Fibroblast of villous mesenchyme (primary cell): ENCODE measurements at regions not wholly inside any gene's neighbourhood (a gene's known extent, or its start where the extent isn't known, plus 50 kb on each side); places are given as distances from the start of the nearest gene placed in this dataset.
A peak's percentile ranks its signal among the peaks of the same experiment; 100 is the strongest.

ENCODE experiments used
- DNase-seq: peaks from one replicate; pipeline ENCODE4 v3.0.0-alpha.2; 2010; ENCODE audit warnings: low read depth
- H3K4me3 ChIP-seq: 2 replicates; pipeline ENCODE4 v1.5.1; 2011; ENCODE audit warnings: low read depth, mild to moderate bottlenecking, low read length
- CTCF ChIP-seq: IDR thresholded peaks from 2 replicates; pipeline ENCODE4 v1.5.1; 2012; ENCODE audit warnings: low read depth, mild to moderate bottlenecking, low read length; ENCODE audit not compliant: insufficient read depth

GRCh38 chr13:47426126-47426849, 529.4 kb upstream of the HTR2A start:
- DNase-seq: peak; percentile 62
- TF ChIP-seq CTCF: no peak

GRCh38 chr13:47421525-47421924, 524.7 kb upstream of the HTR2A start:
- H3K4me3 ChIP-seq: no peak overlapping the region
- no peak for TF ChIP-seq CTCF
- DNase-seq: no peak

More at GRCh38 chr13:47426126-47426849, 529.4 kb upstream of the HTR2A start:
- H3K4me3 ChIP-seq: no peak overlapping the region

- no peak for TF ChIP-seq CTCF
- peak; percentile 29 for DNase-seq
Observed at GRCh38 chr13:47420568-47420967, 523.7 kb upstream of the HTR2A start.

GRCh38 chr13:47420020-47420419, 523.2 kb upstream of the HTR2A start:
- TF ChIP-seq CTCF: no peak
- DNase-seq: no peak
- no peak overlapping the region for H3K4me3 ChIP-seq

More at GRCh38 chr13:47420568-47420967, 523.7 kb upstream of the HTR2A start:
- H3K4me3 ChIP-seq: no peak overlapping the region

- DNase-seq: no peak
- H3K4me3 ChIP-seq: no peak overlapping the region
- no peak for TF ChIP-seq CTCF
Observed at GRCh38 chr13:47418206-47418920, 521.5 kb upstream of the HTR2A start.

- no peak for TF ChIP-seq CTCF
- H3K4me3 ChIP-seq: no peak overlapping the region
- no peak for DNase-seq
Observed at GRCh38 chr13:47417485-47417884, 520.6 kb upstream of the HTR2A start.
